ENCODE measurements at regions not wholly inside any gene's neighbourhood (a gene's known extent, or its start where the extent isn't known, plus 50 kb on each side); places are given as distances from the start of the nearest gene placed in this dataset.

- Histone ChIP-seq H3K9me3 (ENCODE audit: insufficient read depth, low read depth, low read length) (no peaks in the 10 kb centered on the region), H3K4me1 (ENCODE audit: insufficient read depth, low read length) (peaks cover 7% of the 10 kb centered on the region), H3K27me3 (ENCODE audit: insufficient read depth, low read length) (no peaks in the 10 kb centered on the region), H3K9ac (ENCODE audit: low read length) (no peak overlapping the region), H3K36me3 (ENCODE audit: insufficient read depth, low read length) (no peaks in the 10 kb centered on the region), H4K20me1 (ENCODE audit: insufficient read depth, low read length) (no peaks in the 10 kb centered on the region), H3K79me2 (ENCODE audit: insufficient read depth, low read length) (no peaks in the 10 kb centered on the region), H3K4me2 (ENCODE audit: low read length) (no peak overlapping the region), H3K27ac (ENCODE audit: low read depth, low read length) (no peak overlapping the region), H2AFZ (ENCODE audit: low read depth, low read length) (no peak overlapping the region), H3K4me3 (ENCODE audit: insufficient read depth, low read depth, low read length) (no peak overlapping the region)
- TF ChIP-seq CTCF (IDR thresholded peaks at IDR 0.05; ENCODE audit: insufficient read depth, low read depth, low read length) (no peak), EZH2 (IDR thresholded peaks at IDR 0.05; ENCODE audit: insufficient read depth, low read length) (no peak)
- Mint-ChIP-seq H3K4me3 (ENCODE audit: unreplicated experiment) (no peak overlapping the region), H3K27ac (ENCODE audit: unreplicated experiment) (no peak overlapping the region), H3K27me3 (ENCODE audit: low read depth, unreplicated experiment) (no peaks in the 10 kb centered on the region), H3K36me3 (ENCODE audit: low read depth, unreplicated experiment) (no peaks in the 10 kb centered on the region), H3K4me1 (ENCODE audit: low read depth, unreplicated experiment) (peaks cover 19% of the 10 kb centered on the region), H3K9me3 (ENCODE audit: unreplicated experiment) (no peaks in the 10 kb centered on the region)
- DNase-seq (ENCODE audit: low read depth) (no peak), FAIRE-seq (peak; percentile 52)
These were observed 56.4 kb upstream of the LIFR start for GRCh38 chr5:38612851-38613250.

GRCh38 chr5:38613490-38613889 lies 57.0 kb upstream of the LIFR start:
- H3K4me1 ChIP-seq (ENCODE audit: insufficient read depth, low read length) = peaks cover 1% of the 10 kb centered on the region
- no peak overlapping the region for H3K27ac ChIP-seq (ENCODE audit: low read depth, low read length)
- no peak overlapping the region for H3K4me3 ChIP-seq (ENCODE audit: insufficient read depth, low read depth, low read length)
- no peak for TF ChIP-seq EZH2 (IDR thresholded peaks at IDR 0.05; ENCODE audit: insufficient read depth, low read length)
- H4K20me1 ChIP-seq (ENCODE audit: insufficient read depth, low read length) = no peaks in the 10 kb centered on the region
- Mint-ChIP-seq H3K27ac (ENCODE audit: unreplicated experiment) (no peak overlapping the region), H3K4me3 (ENCODE audit: unreplicated experiment) (no peak overlapping the region), H3K9me3 (ENCODE audit: unreplicated experiment) (no peaks in the 10 kb centered on the region), H3K36me3 (ENCODE audit: low read depth, unreplicated experiment) (no peaks in the 10 kb centered on the region), H3K27me3 (ENCODE audit: low read depth, unreplicated experiment) (no peaks in the 10 kb centered on the region), H3K4me1 (ENCODE audit: low read depth, unreplicated experiment) (peaks cover 12% of the 10 kb centered on the region)
- FAIRE-seq (no peak), DNase-seq (ENCODE audit: low read depth) (no peak)
- H3K4me2 ChIP-seq (ENCODE audit: low read length) = no peak overlapping the region
- H3K36me3 ChIP-seq (ENCODE audit: insufficient read depth, low read length) = no peaks in the 10 kb centered on the region
- no peaks in the 10 kb centered on the region for H3K27me3 ChIP-seq (ENCODE audit: insufficient read depth, low read length)
- H3K9me3 ChIP-seq (ENCODE audit: insufficient read depth, low read depth, low read length) = no peaks in the 10 kb centered on the region
- no peaks in the 10 kb centered on the region for H3K79me2 ChIP-seq (ENCODE audit: insufficient read depth, low read length)
- no peak overlapping the region for H2AFZ ChIP-seq (ENCODE audit: low read depth, low read length)
- H3K9ac ChIP-seq (ENCODE audit: low read length) = no peak overlapping the region

GRCh38 chr5:38613992-38614836 lies 57.8 kb upstream of the LIFR start:
- no peak for TF ChIP-seq CTCF (IDR thresholded peaks at IDR 0.05; ENCODE audit: insufficient read depth, low read depth, low read length)
- TF ChIP-seq EZH2 (IDR thresholded peaks at IDR 0.05; ENCODE audit: insufficient read depth, low read length) = no peak
- no peaks in the 10 kb centered on the region for H3K9me3 Mint-ChIP-seq (ENCODE audit: unreplicated experiment)
- Histone ChIP-seq H2AFZ (ENCODE audit: low read depth, low read length) (no peak overlapping the region), H4K20me1 (ENCODE audit: insufficient read depth, low read length) (no peaks in the 10 kb centered on the region), H3K4me3 (ENCODE audit: insufficient read depth, low read depth, low read length) (no peak overlapping the region), H3K9me3 (ENCODE audit: insufficient read depth, low read depth, low read length) (no peaks in the 10 kb centered on the region), H3K4me1 (ENCODE audit: insufficient read depth, low read length) (no peaks in the 10 kb centered on the region), H3K27ac (ENCODE audit: low read depth, low read length) (no peak overlapping the region), H3K9ac (ENCODE audit: low read length) (no peak overlapping the region), H3K36me3 (ENCODE audit: insufficient read depth, low read length) (no peaks in the 10 kb centered on the region), H3K27me3 (ENCODE audit: insufficient read depth, low read length) (no peaks in the 10 kb centered on the region), H3K4me2 (ENCODE audit: low read length) (no peak overlapping the region), H3K79me2 (ENCODE audit: insufficient read depth, low read length) (no peaks in the 10 kb centered on the region)
- FAIRE-seq = no peak
- peaks cover 5% of the 10 kb centered on the region for H3K4me1 Mint-ChIP-seq (ENCODE audit: low read depth, unreplicated experiment)
- H3K27me3 Mint-ChIP-seq (ENCODE audit: low read depth, unreplicated experiment) = no peaks in the 10 kb centered on the region
- no peaks in the 10 kb centered on the region for H3K36me3 Mint-ChIP-seq (ENCODE audit: low read depth, unreplicated experiment)
- no peak for DNase-seq (ENCODE audit: low read depth)
- H3K27ac Mint-ChIP-seq (ENCODE audit: unreplicated experiment) = no peak overlapping the region
- H3K4me3 Mint-ChIP-seq (ENCODE audit: unreplicated experiment) = no peak overlapping the region

Data from astrocyte (in vitro differentiated cells and primary cell).